ENCODE measurements at regions not wholly inside any gene's neighbourhood (a gene's known extent, or its start where the extent isn't known, plus 50 kb on each side); places are given as distances from the start of the nearest gene placed in this dataset.

GRCh38 chr6:170090561-170090960 lies 200.3 kb downstream of the DLL1 start:
- Histone ChIP-seq H3K4me1 (ENCODE audit: control insufficient read depth in 5 of 5, insufficient read depth in 5 of 5, low read length in 5 of 5) (peaks cover 0 to 2% (median 0%) of the 10 kb centered on the region in 5 donors), H3K27me3 (ENCODE audit: control insufficient read depth in 3 of 3, insufficient read depth in 3 of 3, low read length in 2 of 3) (no peaks in the 10 kb centered on the region), H3K4me3 (no peak overlapping the region), H3K9me3 (ENCODE audit: control insufficient read depth in 4 of 4, insufficient read depth in 3 of 4, low read length in 3 of 4) (peaks cover 0 to 2% (median 0%) of the 10 kb centered on the region in 4 donors), H3K27ac (ENCODE audit: low read depth in 1 of 2, low read length in 1 of 2) (no peak overlapping the region), H3K36me3 (ENCODE audit: control insufficient read depth in 4 of 4, insufficient read depth in 4 of 4, low read length in 4 of 4) (no peaks in the 10 kb centered on the region), H3K9ac (ENCODE audit: insufficient read depth in 1 of 2, low read length in 2 of 2) (no peak overlapping the region)
- no peak for DNase-seq
- 91 to 92% methylated on average over 12 of the region's 12 CpGs for WGBS, 2 donors
- no peak for ATAC-seq (ENCODE audit: insufficient read depth, low FRiP score)
- TF ChIP-seq CTCF (IDR thresholded peaks at IDR 0.05; ENCODE audit: control extremely low read depth, extremely low read depth), result no peak

- Histone ChIP-seq H3K4me3 (no peak overlapping the region), H3K27me3 (ENCODE audit: control insufficient read depth in 3 of 3, insufficient read depth in 3 of 3, low read length in 2 of 3) (peaks cover 0 to 2% (median 0%) of the 10 kb centered on the region in 3 donors), H3K27ac (ENCODE audit: low read depth in 1 of 2, low read length in 1 of 2) (no peak overlapping the region), H3K9me3 (ENCODE audit: control insufficient read depth in 4 of 4, insufficient read depth in 3 of 4, low read length in 3 of 4) (peaks cover 0 to 2% (median 0%) of the 10 kb centered on the region in 4 donors), H3K4me1 (ENCODE audit: control insufficient read depth in 5 of 5, insufficient read depth in 5 of 5, low read length in 5 of 5) (peaks cover 0 to 2% (median 0%) of the 10 kb centered on the region in 5 donors), H3K36me3 (ENCODE audit: control insufficient read depth in 4 of 4, insufficient read depth in 4 of 4, low read length in 4 of 4) (no peaks in the 10 kb centered on the region), H3K9ac (ENCODE audit: insufficient read depth in 1 of 2, low read length in 2 of 2) (no peak overlapping the region)
- TF ChIP-seq CTCF (IDR thresholded peaks at IDR 0.05; ENCODE audit: control extremely low read depth, extremely low read depth), result no peak
- DNase-seq, result no peak
- 67 to 72% methylated on average over 11 of the region's 11 CpGs for WGBS, 2 donors
- no peak for ATAC-seq (ENCODE audit: insufficient read depth, low FRiP score)
Measured at GRCh38 chr6:170089963-170090362, 200.9 kb downstream of the DLL1 start.

GRCh38 chr6:170088582-170088955 lies 202.3 kb downstream of the DLL1 start:
- Histone ChIP-seq H3K9ac (ENCODE audit: insufficient read depth in 1 of 2, low read length in 2 of 2) (no peak overlapping the region), H3K36me3 (ENCODE audit: control insufficient read depth in 4 of 4, insufficient read depth in 4 of 4, low read length in 4 of 4) (no peaks in the 10 kb centered on the region), H3K27me3 (ENCODE audit: control insufficient read depth in 3 of 3, insufficient read depth in 3 of 3, low read length in 2 of 3) (peaks cover 0 to 6% (median 0%) of the 10 kb centered on the region in 3 donors), H3K4me3 (no peak overlapping the region), H3K9me3 (ENCODE audit: control insufficient read depth in 4 of 4, insufficient read depth in 3 of 4, low read length in 3 of 4) (peaks cover 0 to 2% (median 0%) of the 10 kb centered on the region in 4 donors), H3K4me1 (ENCODE audit: control insufficient read depth in 5 of 5, insufficient read depth in 5 of 5, low read length in 5 of 5) (peaks cover 0 to 2% (median 0%) of the 10 kb centered on the region in 5 donors), H3K27ac (ENCODE audit: low read depth in 1 of 2, low read length in 1 of 2) (no peak overlapping the region)
- ATAC-seq (ENCODE audit: insufficient read depth, low FRiP score) (no peak), DNase-seq (no peak)
- WGBS, 2 donors, result 82 to 86% methylated on average over 20 of the region's 20 CpGs
- TF ChIP-seq CTCF (IDR thresholded peaks at IDR 0.05; ENCODE audit: control extremely low read depth, extremely low read depth), result no peak

Data from lung (tissue), 11 donors.